Eye (tissue), 1 donor: ENCODE measurements at regions not wholly inside any gene's neighbourhood (a gene's known extent, or its start where the extent isn't known, plus 50 kb on each side); places are given as distances from the start of the nearest gene placed in this dataset.
"Not testable (repeated sequence)": the region's sequence is repeated elsewhere in the genome, so short reads cannot be mapped to it uniquely, and the experiment has no call there.

ENCODE experiments used
- DNase-seq: peaks from one replicate; pipeline ENCODE4 v3.0.0-alpha.2; 2015

- DNase-seq = no peak
Observed at GRCh38 chr3:74269689-74270088, 344.8 kb downstream of the CNTN3 start.

- DNase-seq = no peak
Observed at GRCh38 chr3:74268753-74269152, 345.7 kb downstream of the CNTN3 start.

GRCh38 chr3:74267588-74268184, 346.8 kb downstream of the CNTN3 start:
- DNase-seq = peak; percentile 85

- no peak for DNase-seq
Observed at GRCh38 chr3:74267131-74267530, 347.3 kb downstream of the CNTN3 start.

GRCh38 chr3:74265069-74265468, 349.4 kb downstream of the CNTN3 start:
- no peak for DNase-seq

- no peak for DNase-seq
Observed at GRCh38 chr3:74263031-74263430, 351.4 kb downstream of the CNTN3 start.

GRCh38 chr3:74233091-74233490, 381.4 kb downstream of the CNTN3 start:
- no peak for DNase-seq

- DNase-seq = no peak
Observed at GRCh38 chr3:74217467-74217866, 397.0 kb downstream of the CNTN3 start.

GRCh38 chr3:74214286-74214685, 400.2 kb downstream of the CNTN3 start:
- DNase-seq = no peak

- DNase-seq = peak; percentile 47
Observed at GRCh38 chr3:74210739-74211138, 403.7 kb downstream of the CNTN3 start.

- no peak for DNase-seq
Observed at GRCh38 chr3:74200952-74201351, 413.5 kb downstream of the CNTN3 start.

GRCh38 chr3:74178664-74179063, 435.8 kb downstream of the CNTN3 start:
- not testable (repeated sequence) for DNase-seq

GRCh38 chr3:74173090-74173489, 441.4 kb downstream of the CNTN3 start:
- no peak for DNase-seq

- no peak for DNase-seq
Observed at GRCh38 chr3:74167926-74168325, 446.5 kb downstream of the CNTN3 start.

- no peak for DNase-seq
Observed at GRCh38 chr3:74165211-74165610, 449.2 kb downstream of the CNTN3 start.

- DNase-seq = no peak
Observed at GRCh38 chr3:74149466-74149865, 465.0 kb downstream of the CNTN3 start.

GRCh38 chr3:74145277-74145676, 469.2 kb downstream of the CNTN3 start:
- no peak for DNase-seq

GRCh38 chr3:74139648-74140047, 474.8 kb downstream of the CNTN3 start:
- peak; percentile 36 for DNase-seq

GRCh38 chr3:74137790-74138189, 476.7 kb downstream of the CNTN3 start:
- no peak for DNase-seq

- DNase-seq = no peak
Observed at GRCh38 chr3:74135808-74136207, 478.7 kb downstream of the CNTN3 start.

- no peak for DNase-seq
Observed at GRCh38 chr3:74134831-74135230, 479.6 kb downstream of the CNTN3 start.

GRCh38 chr3:74131546-74132328, 482.7 kb downstream of the CNTN3 start:
- DNase-seq = not testable (repeated sequence)

GRCh38 chr3:74129611-74130010, 484.8 kb downstream of the CNTN3 start:
- DNase-seq = no peak

GRCh38 chr3:74129056-74129455, 485.4 kb downstream of the CNTN3 start:
- no peak for DNase-seq

GRCh38 chr3:74127256-74127655, 487.2 kb downstream of the CNTN3 start:
- no peak for DNase-seq
